ENCODE measurements at regions not wholly inside any gene's neighbourhood (a gene's known extent, or its start where the extent isn't known, plus 50 kb on each side); places are given as distances from the start of the nearest gene placed in this dataset.

DNA sequence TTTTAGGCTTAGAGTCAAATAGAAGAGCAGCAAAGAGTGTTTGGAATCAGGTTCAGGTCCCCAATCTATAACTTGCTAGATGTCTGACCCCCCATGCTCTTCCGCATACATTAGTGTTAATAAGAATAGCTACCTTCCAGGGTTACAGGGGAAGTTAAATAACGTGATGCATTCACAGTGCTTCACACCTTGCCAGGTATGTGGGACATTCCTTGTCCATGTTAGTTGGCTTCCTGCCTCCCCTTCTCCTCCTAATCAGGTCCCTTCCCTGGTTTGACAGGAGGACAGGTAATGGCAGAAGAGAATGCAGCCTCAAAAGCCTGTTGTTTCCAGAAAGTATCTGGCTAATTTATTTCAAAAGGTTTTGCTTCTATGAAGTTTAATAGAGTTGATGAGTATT is 248.7 kb downstream of the MID1IP1 start:
- no peak for TF ChIP-seq POLR2A (IDR thresholded peaks at IDR 0.05; ENCODE audit: low read depth, low read length)
- no peak for TF ChIP-seq SMC3 (IDR thresholded peaks at IDR 0.05; ENCODE audit: low read depth, low read length)
- TF ChIP-seq, protein P1, sequence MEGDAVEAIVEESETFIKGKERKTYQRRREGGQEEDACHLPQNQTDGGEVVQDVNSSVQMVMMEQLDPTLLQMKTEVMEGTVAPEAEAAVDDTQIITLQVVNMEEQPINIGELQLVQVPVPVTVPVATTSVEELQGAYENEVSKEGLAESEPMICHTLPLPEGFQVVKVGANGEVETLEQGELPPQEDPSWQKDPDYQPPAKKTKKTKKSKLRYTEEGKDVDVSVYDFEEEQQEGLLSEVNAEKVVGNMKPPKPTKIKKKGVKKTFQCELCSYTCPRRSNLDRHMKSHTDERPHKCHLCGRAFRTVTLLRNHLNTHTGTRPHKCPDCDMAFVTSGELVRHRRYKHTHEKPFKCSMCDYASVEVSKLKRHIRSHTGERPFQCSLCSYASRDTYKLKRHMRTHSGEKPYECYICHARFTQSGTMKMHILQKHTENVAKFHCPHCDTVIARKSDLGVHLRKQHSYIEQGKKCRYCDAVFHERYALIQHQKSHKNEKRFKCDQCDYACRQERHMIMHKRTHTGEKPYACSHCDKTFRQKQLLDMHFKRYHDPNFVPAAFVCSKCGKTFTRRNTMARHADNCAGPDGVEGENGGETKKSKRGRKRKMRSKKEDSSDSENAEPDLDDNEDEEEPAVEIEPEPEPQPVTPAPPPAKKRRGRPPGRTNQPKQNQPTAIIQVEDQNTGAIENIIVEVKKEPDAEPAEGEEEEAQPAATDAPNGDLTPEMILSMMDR (conservative IDR thresholded peaks at IDR 0.05; ENCODE audit: low read depth, low read length): no peak
- TF ChIP-seq CHD1 (IDR thresholded peaks at IDR 0.05; ENCODE audit: low read depth, low read length): no peak
- no peak for TF ChIP-seq RFX5 (IDR thresholded peaks at IDR 0.05; ENCODE audit: low read depth, low read length)
- no peak for TF ChIP-seq ELK1 (IDR thresholded peaks at IDR 0.05; ENCODE audit: borderline replicate concordance, low read depth, low read length)
- TF ChIP-seq MAZ (IDR thresholded peaks at IDR 0.05; ENCODE audit: borderline replicate concordance, low read depth, low read length): no peak
- TF ChIP-seq CEBPB (IDR thresholded peaks at IDR 0.05; ENCODE audit: low read depth, low read length): no peak
- TF ChIP-seq RAD21 (IDR thresholded peaks at IDR 0.05; ENCODE audit: low read length): no peak
- TF ChIP-seq FOS (IDR thresholded peaks at IDR 0.05; ENCODE audit: low read depth, low read length): no peak

Measured in IMR-90 (cell line).